Ammon's horn (tissue), 1 donor: ENCODE measurements at regions not wholly inside any gene's neighbourhood (a gene's known extent, or its start where the extent isn't known, plus 50 kb on each side); places are given as distances from the start of the nearest gene placed in this dataset.
"Not testable (repeated sequence)": the region's sequence is repeated elsewhere in the genome, so short reads cannot be mapped to it uniquely, and the experiment has no call there.

ENCODE experiments used
- DNase-seq: peaks from one replicate; pipeline ENCODE4 v3.0.0-alpha.2; 2016; ENCODE audit warnings: low spot score

- DNase-seq: no peak
Measured at GRCh38 chr6:8659404-8660189, 224.3 kb upstream of the SLC35B3 start.

GRCh38 chr6:8658416-8658815 is 223.1 kb upstream of the SLC35B3 start:
- no peak for DNase-seq

- DNase-seq: no peak
Measured at GRCh38 chr6:8657522-8657921, 222.2 kb upstream of the SLC35B3 start.

- DNase-seq: no peak
Measured at GRCh38 chr6:8655670-8656454, 220.5 kb upstream of the SLC35B3 start.

GRCh38 chr6:8652710-8653109 is 217.4 kb upstream of the SLC35B3 start:
- no peak for DNase-seq

GRCh38 chr6:8651998-8652397 is 216.7 kb upstream of the SLC35B3 start:
- DNase-seq: no peak

- no peak for DNase-seq
Measured at GRCh38 chr6:8645212-8645611, 209.9 kb upstream of the SLC35B3 start.

- DNase-seq: no peak
Measured at GRCh38 chr6:8644306-8644705, 209.0 kb upstream of the SLC35B3 start.

- no peak for DNase-seq
Measured at GRCh38 chr6:8642854-8643253, 207.5 kb upstream of the SLC35B3 start.

- DNase-seq: no peak
Measured at GRCh38 chr6:8642131-8642530, 206.8 kb upstream of the SLC35B3 start.

- DNase-seq: no peak
Measured at GRCh38 chr6:8639928-8640649, 204.7 kb upstream of the SLC35B3 start.

- no peak for DNase-seq
Measured at GRCh38 chr6:8637896-8638597, 202.7 kb upstream of the SLC35B3 start.

- no peak for DNase-seq
Measured at GRCh38 chr6:8633762-8634161, 198.4 kb upstream of the SLC35B3 start.

- no peak for DNase-seq
Measured at GRCh38 chr6:8628736-8629135, 193.4 kb upstream of the SLC35B3 start.

GRCh38 chr6:8628063-8628462 is 192.7 kb upstream of the SLC35B3 start:
- DNase-seq: no peak

- DNase-seq: no peak
Measured at GRCh38 chr6:8627085-8627861, 191.9 kb upstream of the SLC35B3 start.

- no peak for DNase-seq
Measured at GRCh38 chr6:8624665-8625064, 189.3 kb upstream of the SLC35B3 start.

- no peak for DNase-seq
Measured at GRCh38 chr6:8623441-8623840, 188.1 kb upstream of the SLC35B3 start.

- no peak for DNase-seq
Measured at GRCh38 chr6:8619853-8620252, 184.5 kb upstream of the SLC35B3 start.

GRCh38 chr6:8619408-8619807 is 184.1 kb upstream of the SLC35B3 start:
- not testable (repeated sequence) for DNase-seq

GRCh38 chr6:8608737-8609136 is 173.4 kb upstream of the SLC35B3 start:
- DNase-seq: no peak
